Activated B cell treated with CpG ODN at 0.5 μM for 24 hours (primary cell): ENCODE measurements at regions not wholly inside any gene's neighbourhood (a gene's known extent, or its start where the extent isn't known, plus 50 kb on each side); places are given as distances from the start of the nearest gene placed in this dataset.

Experiments
- ATAC-seq: fragments of 200-7000 bp; cut with Tn5 transposase; one replicate; pipeline ENCODE4 v1.10.0; 2021; ENCODE audit warnings: low read depth, mild to moderate bottlenecking, moderate library complexity
- CTCF ChIA-PET: fragments of 350-600 bp; sonication (Branson Sonifier 250); formaldehyde crosslinking; loops from one replicate; lab custom pipeline; 2021; ENCODE audit warnings: antibody characterized with exemption; lab: Charles Lee
- POLR2A ChIA-PET: fragments of 350-600 bp; sonication (Branson Sonifier 250); formaldehyde crosslinking; loops from one replicate; lab custom pipeline; 2021; ENCODE audit warnings: antibody characterized with exemption; lab: Charles Lee
- DNase-seq: peaks from one replicate; pipeline ENCODE4 v3.0.0; 2022
- H3K27ac Mint-ChIP-seq: one replicate; pipeline ENCODE4 v1.8.0; 2020; ENCODE audit warnings: mixed read lengths
- H3K27me3 Mint-ChIP-seq: one replicate; pipeline ENCODE4 v1.8.0; 2021; ENCODE audit warnings: mixed read lengths
- H3K36me3 Mint-ChIP-seq: one replicate; pipeline ENCODE4 v1.8.0; 2021; ENCODE audit warnings: low read depth, mixed read lengths
- H3K4me1 Mint-ChIP-seq: one replicate; pipeline ENCODE4 v1.8.0; 2021; ENCODE audit warnings: mixed read lengths
- H3K4me3 Mint-ChIP-seq: one replicate; pipeline ENCODE4 v1.8.0; 2020; ENCODE audit warnings: mild to moderate bottlenecking, mixed read lengths
- H3K9me3 Mint-ChIP-seq: one replicate; pipeline ENCODE4 v1.8.0; 2020; ENCODE audit warnings: mixed read lengths
- CTCF ChIP-seq: fragments of 200-600 bp; IDR thresholded peaks from one replicate; pipeline ENCODE4 v1.8.0; 2022; ENCODE audit warnings: antibody characterized with exemption, mild to moderate bottlenecking
- intact Hi-C: fragments of 100-400 bp; cut with micrococcal nuclease; formaldehyde crosslinking; loops from one replicate; pipeline ENCODE4 v1.15.1; 2024

GRCh38 chr3:193928354-193929209, 207.4 kb upstream of the HES1 start:
- peaks cover 10% of the 10 kb centered on the region for H3K4me1 Mint-ChIP-seq
- no peak for DNase-seq
- H3K27me3 Mint-ChIP-seq, result peaks cover 7% of the 10 kb centered on the region
- ChIA-PET CTCF (interaction anchor here (0.8 kb wide), 1 partner anchor 14 kb away, joined by 3 read pairs; no protein-coding TSS in a partner anchor), POLR2A (no interaction called here)
- no peaks in the 10 kb centered on the region for H3K36me3 Mint-ChIP-seq
- no peak overlapping the region for H3K4me3 Mint-ChIP-seq
- H3K9me3 Mint-ChIP-seq, result peaks cover 8% of the 10 kb centered on the region
- ATAC-seq, result no peak
- no peak overlapping the region for H3K27ac Mint-ChIP-seq
- no peak for TF ChIP-seq CTCF
- intact Hi-C loops, result no loop called here

- no peak for ATAC-seq
- Mint-ChIP-seq H3K4me3 (no peak overlapping the region), H3K9me3 (peaks cover 3% of the 10 kb centered on the region), H3K27ac (no peak overlapping the region), H3K36me3 (no peaks in the 10 kb centered on the region), H3K27me3 (peaks cover 8% of the 10 kb centered on the region), H3K4me1 (peaks cover 10% of the 10 kb centered on the region)
- ChIA-PET CTCF (interaction anchor here (0.8 kb wide), 1 partner anchor 14 kb away, joined by 3 read pairs; no protein-coding TSS in a partner anchor), POLR2A (no interaction called here)
- no peak for DNase-seq
- intact Hi-C loops, result no loop called here
- TF ChIP-seq CTCF, result no peak
Observed at GRCh38 chr3:193929373-193929772, 206.6 kb upstream of the HES1 start.

GRCh38 chr3:193929921-193930646, 205.9 kb upstream of the HES1 start:
- ChIA-PET POLR2A (interaction anchor here (0.6 kb wide), 1 partner anchor 201 kb away, joined by 6 read pairs; no protein-coding TSS in a partner anchor), CTCF (no interaction called here)
- Mint-ChIP-seq H3K9me3 (no peaks in the 10 kb centered on the region), H3K36me3 (no peaks in the 10 kb centered on the region), H3K27ac (no peak overlapping the region), H3K4me3 (no peak overlapping the region), H3K4me1 (peaks cover 10% of the 10 kb centered on the region), H3K27me3 (peaks cover 13% of the 10 kb centered on the region)
- ATAC-seq (no peak), DNase-seq (no peak)
- intact Hi-C loops, result no loop called here
- no peak for TF ChIP-seq CTCF

- POLR2A ChIA-PET, result interaction anchor here (0.6 kb wide), 1 partner anchor 254 kb away, joined by 4 read pairs; no protein-coding TSS in a partner anchor
- Mint-ChIP-seq H3K36me3 (no peaks in the 10 kb centered on the region), H3K27ac (no peak overlapping the region), H3K4me1 (peaks cover 3% of the 10 kb centered on the region), H3K27me3 (peaks cover 13% of the 10 kb centered on the region), H3K9me3 (no peaks in the 10 kb centered on the region), H3K4me3 (no peak overlapping the region)
- CTCF ChIA-PET, result interaction anchor here (1.3 kb wide), 1 partner anchor 206 kb away, joined by 4 read pairs; no protein-coding TSS in a partner anchor
- intact Hi-C loops, result no loop called here
- DNase-seq (no peak), ATAC-seq (no peak)
- TF ChIP-seq CTCF, result no peak
Observed at GRCh38 chr3:193932136-193932535, 203.8 kb upstream of the HES1 start.

- CTCF ChIA-PET, result interaction anchor here (1.3 kb wide), 1 partner anchor 206 kb away, joined by 4 read pairs; no protein-coding TSS in a partner anchor
- Mint-ChIP-seq H3K27ac (no peak overlapping the region), H3K27me3 (peaks cover 14% of the 10 kb centered on the region), H3K4me1 (peaks cover 3% of the 10 kb centered on the region), H3K36me3 (no peaks in the 10 kb centered on the region), H3K4me3 (no peak overlapping the region), H3K9me3 (no peaks in the 10 kb centered on the region)
- no peak for TF ChIP-seq CTCF
- DNase-seq (no peak), ATAC-seq (no peak)
- intact Hi-C loops, result no loop called here
- POLR2A ChIA-PET, result interaction anchor here (0.6 kb wide), 1 partner anchor 254 kb away, joined by 4 read pairs; no protein-coding TSS in a partner anchor
Observed at GRCh38 chr3:193932576-193932975, 203.4 kb upstream of the HES1 start.
